ENCODE measurements at regions not wholly inside any gene's neighbourhood (a gene's known extent, or its start where the extent isn't known, plus 50 kb on each side); places are given as distances from the start of the nearest gene placed in this dataset.

GRCh38 chr1:34412598-34413370 lies 236.1 kb downstream of the C1orf94 start:
- no peak overlapping the region for H3K27ac ChIP-seq
- TF ChIP-seq ZFX (IDR thresholded peaks at IDR 0.05; ENCODE audit: borderline replicate concordance) = no peak
- no peak for TF ChIP-seq CTCF (IDR thresholded peaks at IDR 0.05)

DNA sequence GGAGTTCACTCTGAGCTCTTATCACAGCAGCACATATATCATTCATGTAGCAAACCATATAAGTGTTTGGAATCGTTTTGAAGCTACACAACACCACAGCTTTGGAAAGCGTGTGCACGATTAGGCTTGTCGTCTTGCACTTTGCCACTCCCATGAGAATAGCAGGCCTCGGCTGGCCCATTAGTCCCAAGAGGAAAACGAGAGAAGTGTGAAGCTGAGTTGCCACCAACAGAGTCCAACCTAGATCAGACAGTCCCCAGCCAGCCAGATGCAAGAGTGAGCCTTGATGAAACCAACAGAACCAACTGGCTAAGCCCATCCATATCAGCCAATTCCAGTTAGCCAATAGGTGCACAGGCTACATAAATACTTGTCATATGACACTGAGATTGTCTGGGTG lies 238.4 kb downstream of the C1orf94 start:
- TF ChIP-seq CTCF (IDR thresholded peaks at IDR 0.05) (no peak), ZFX (IDR thresholded peaks at IDR 0.05; ENCODE audit: borderline replicate concordance) (no peak)
- H3K27ac ChIP-seq = no peak overlapping the region

DNA sequence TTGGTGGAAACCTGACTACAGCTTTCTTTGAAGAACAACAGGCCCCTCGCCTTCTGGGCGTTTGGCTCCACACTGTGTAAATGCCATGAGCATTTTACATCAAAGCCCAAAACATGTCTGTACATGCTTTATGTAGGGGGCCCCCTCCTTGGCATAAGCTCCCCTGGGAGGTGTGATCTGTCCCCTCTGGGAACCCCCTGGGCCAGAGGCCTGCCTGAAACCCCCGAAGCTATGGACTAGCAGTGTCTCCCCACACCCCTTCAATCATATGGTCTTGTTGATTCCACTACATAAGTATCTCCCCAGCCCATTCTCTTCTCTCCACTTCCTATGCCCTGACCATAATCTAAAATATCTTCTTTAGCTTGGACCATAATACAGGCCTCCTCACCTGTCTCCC lies 241.5 kb downstream of the C1orf94 start:
- TF ChIP-seq CTCF (IDR thresholded peaks at IDR 0.05) (no peak), ZFX (IDR thresholded peaks at IDR 0.05; ENCODE audit: borderline replicate concordance) (no peak)
- no peak overlapping the region for H3K27ac ChIP-seq

- no peak overlapping the region for H3K27ac ChIP-seq
- TF ChIP-seq CTCF (IDR thresholded peaks at IDR 0.05) = no peak
- no peak for TF ChIP-seq ZFX (IDR thresholded peaks at IDR 0.05; ENCODE audit: borderline replicate concordance)
Measured at GRCh38 chr1:34419663-34420136, 243.0 kb downstream of the C1orf94 start.

DNA sequence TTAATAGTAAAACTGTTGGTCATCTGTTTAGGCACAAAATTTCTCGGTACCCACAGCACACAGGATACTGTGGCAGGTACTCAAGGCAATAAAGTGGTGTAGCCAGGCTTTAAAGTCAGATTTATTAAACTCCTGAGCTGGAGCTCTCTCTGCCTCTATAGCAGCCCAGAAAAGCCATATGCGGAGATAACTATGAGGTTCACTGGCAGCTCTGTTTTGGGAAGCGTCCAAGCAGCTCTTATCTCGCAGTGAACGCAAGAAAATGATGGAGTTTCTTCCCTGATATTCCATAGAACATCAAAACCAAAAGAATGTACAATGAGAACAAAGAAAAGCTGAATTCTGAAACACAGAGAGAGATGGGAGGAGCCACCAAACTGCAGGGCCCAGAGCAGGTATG lies 248.3 kb downstream of the C1orf94 start:
- no peak overlapping the region for H3K27ac ChIP-seq
- TF ChIP-seq CTCF (IDR thresholded peaks at IDR 0.05) (no peak), ZFX (IDR thresholded peaks at IDR 0.05; ENCODE audit: borderline replicate concordance) (no peak)

DNA sequence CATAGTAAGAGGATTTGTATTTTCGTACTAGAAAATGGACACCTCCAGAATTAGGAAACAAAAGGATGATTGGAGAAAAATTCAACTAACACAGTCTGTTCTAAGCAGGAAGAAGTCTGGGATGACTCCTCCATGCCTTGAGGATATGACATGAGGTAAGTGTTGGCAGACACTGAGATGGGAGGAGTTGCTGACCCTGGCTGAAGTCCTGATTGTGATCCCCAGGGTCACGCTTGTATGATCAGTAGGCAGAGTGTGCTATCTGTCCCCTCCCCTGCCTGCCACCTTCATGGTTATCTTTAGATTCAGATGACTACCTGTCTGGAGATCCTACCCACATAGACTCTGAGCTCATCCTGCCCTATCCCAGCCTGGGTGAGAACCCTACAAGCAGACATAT lies 249.1 kb downstream of the C1orf94 start:
- no peak overlapping the region for H3K27ac ChIP-seq
- no peak for TF ChIP-seq ZFX (IDR thresholded peaks at IDR 0.05; ENCODE audit: borderline replicate concordance)
- TF ChIP-seq CTCF (IDR thresholded peaks at IDR 0.05) = no peak

- H3K27ac ChIP-seq = no peak overlapping the region
- TF ChIP-seq ZFX (IDR thresholded peaks at IDR 0.05; ENCODE audit: borderline replicate concordance) (no peak), CTCF (IDR thresholded peaks at IDR 0.05) (no peak)
Measured at GRCh38 chr1:34426325-34426896, 249.7 kb downstream of the C1orf94 start.
